Mucosa of descending colon (tissue), 3 donors: ENCODE measurements at regions not wholly inside any gene's neighbourhood (a gene's known extent, or its start where the extent isn't known, plus 50 kb on each side); places are given as distances from the start of the nearest gene placed in this dataset.

Source experiments
- ATAC-seq: fragments of 200-7000 bp; cut with Tn5 transposase; one replicate; pipeline ENCODE4 v1.9.1; 2020; ENCODE audit warnings: mild to moderate bottlenecking, moderate library complexity
- DNase-seq, 3 donors: peaks; one replicate each; pipeline ENCODE4 v3.0.0-alpha.2; 2020
- H3K36me3 ChIP-seq: fragments of 200-600 bp; one replicate; pipeline ENCODE4 v1.8.0; 2021; ENCODE audit warnings: low read depth, mild to moderate bottlenecking
- H3K4me1 ChIP-seq: fragments of 200-600 bp; one replicate; pipeline ENCODE4 v1.8.0; 2021; ENCODE audit warnings: low read depth, mild to moderate bottlenecking
- H3K4me3 ChIP-seq: fragments of 200-600 bp; one replicate; pipeline ENCODE4 v1.8.0; 2021; ENCODE audit warnings: mild to moderate bottlenecking
- H3K9me3 ChIP-seq: fragments of 200-600 bp; one replicate; pipeline ENCODE4 v1.8.0; 2021; ENCODE audit warnings: mild to moderate bottlenecking
- intact Hi-C, 2 donors: fragments of 100-400 bp; cut with DNase I in 1 of 2; cut with micrococcal nuclease in 1 of 2; formaldehyde crosslinking; loops; one replicate each; pipeline versions ENCODE4 v1.11.0 to v1.11.1; 2022; cut with DNase I, micrococcal nuclease
- TF ChIP-seq, protein P1 (sequence below): fragments of 200-600 bp; IDR thresholded peaks from one replicate; pipeline ENCODE4 v1.8.0; 2022; ENCODE audit warnings: antibody characterized with exemption, mild to moderate bottlenecking
- donor health status: DM: no; HTN: no; CAD: no; lungs with moderate emphysema.
- donor health status: DM: no; HTN: no; CAD: no.
- donor health status: DM: no; HTN: yes; CAD: no.

DNA sequence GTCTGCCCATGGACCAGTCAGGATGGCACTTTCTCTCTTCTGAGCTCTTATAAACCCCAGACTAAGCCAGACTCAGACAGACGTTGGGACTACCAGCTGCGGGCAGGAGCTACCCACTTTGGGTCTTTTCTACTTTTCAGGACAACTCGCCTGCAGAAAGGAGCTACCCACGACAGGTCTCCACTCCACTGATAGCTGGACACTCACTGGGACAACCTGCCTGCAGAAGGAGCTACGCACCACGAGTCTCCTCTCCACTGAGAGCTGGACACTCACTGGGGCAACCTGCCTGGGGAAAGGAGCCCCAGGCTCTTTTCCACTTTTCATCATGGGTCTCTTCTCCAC, 1440.2 kb upstream of the ACO1 start:
- DNase-seq (no peak), ATAC-seq (no peak)
- intact Hi-C loops, result no loop called here
- Histone ChIP-seq H3K36me3 (no peaks in the 10 kb centered on the region), H3K9me3 (peaks cover 4% of the 10 kb centered on the region), H3K4me3 (no peak overlapping the region), H3K4me1 (no peaks in the 10 kb centered on the region)
- TF ChIP-seq, protein P1, sequence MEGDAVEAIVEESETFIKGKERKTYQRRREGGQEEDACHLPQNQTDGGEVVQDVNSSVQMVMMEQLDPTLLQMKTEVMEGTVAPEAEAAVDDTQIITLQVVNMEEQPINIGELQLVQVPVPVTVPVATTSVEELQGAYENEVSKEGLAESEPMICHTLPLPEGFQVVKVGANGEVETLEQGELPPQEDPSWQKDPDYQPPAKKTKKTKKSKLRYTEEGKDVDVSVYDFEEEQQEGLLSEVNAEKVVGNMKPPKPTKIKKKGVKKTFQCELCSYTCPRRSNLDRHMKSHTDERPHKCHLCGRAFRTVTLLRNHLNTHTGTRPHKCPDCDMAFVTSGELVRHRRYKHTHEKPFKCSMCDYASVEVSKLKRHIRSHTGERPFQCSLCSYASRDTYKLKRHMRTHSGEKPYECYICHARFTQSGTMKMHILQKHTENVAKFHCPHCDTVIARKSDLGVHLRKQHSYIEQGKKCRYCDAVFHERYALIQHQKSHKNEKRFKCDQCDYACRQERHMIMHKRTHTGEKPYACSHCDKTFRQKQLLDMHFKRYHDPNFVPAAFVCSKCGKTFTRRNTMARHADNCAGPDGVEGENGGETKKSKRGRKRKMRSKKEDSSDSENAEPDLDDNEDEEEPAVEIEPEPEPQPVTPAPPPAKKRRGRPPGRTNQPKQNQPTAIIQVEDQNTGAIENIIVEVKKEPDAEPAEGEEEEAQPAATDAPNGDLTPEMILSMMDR, result no peak

DNA sequence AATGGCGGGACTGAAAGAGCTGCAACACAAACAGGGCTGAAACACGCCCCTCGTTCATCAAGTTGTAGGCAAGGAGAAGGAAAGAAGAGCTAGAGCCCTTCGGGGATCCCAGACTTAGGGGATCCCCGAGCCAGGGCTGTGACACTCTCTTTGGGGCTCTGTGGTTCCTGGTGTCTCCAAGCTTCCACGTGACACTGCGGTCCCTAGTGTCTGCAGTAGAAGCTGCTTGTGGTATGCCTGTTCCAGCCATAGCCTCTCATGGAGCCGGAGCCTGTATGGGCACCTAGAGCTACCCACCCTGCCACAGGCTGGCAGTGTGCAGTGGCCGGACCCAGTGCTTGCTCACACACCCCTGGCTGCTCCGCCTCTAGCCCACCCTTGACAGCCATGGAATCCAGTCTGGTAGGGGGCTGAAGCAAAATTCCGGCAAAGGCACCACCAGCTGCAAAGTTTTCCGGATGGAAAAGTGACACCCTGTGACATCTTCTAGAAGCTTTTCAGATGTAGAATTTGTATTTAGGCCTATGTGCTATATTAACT, 1439.6 kb upstream of the ACO1 start:
- H3K9me3 ChIP-seq, result peaks cover 4% of the 10 kb centered on the region
- no peak for ATAC-seq
- intact Hi-C loops, result no loop called here

DNA sequence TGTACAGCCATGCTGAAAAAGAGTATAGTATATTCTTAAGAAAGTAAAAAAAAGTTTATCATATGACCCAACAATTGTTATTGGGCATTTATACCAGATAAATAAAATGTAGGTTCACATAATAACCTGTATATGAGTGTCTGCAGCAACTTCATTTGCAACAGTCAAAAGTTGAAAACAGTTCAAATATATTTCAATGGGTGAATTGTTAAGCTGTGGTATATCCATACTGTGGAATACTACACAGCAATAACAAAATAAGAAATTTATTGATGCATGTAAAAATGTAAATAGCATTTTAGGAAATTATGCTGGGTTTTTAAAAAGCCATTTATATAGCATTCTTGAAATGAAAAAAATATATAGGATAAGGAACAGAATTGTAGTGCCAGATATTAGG, 1420.1 kb upstream of the ACO1 start:
- H3K9me3 ChIP-seq, result no peaks in the 10 kb centered on the region
- H3K4me3 ChIP-seq, result no peak overlapping the region
- TF ChIP-seq, protein P1, result no peak
- ATAC-seq (no peak), DNase-seq (no peak)
- intact Hi-C loops, result no loop called here
- H3K36me3 ChIP-seq, result no peaks in the 10 kb centered on the region
- no peaks in the 10 kb centered on the region for H3K4me1 ChIP-seq

More for the DNA sequence above, 1439.6 kb upstream of the ACO1 start:
- TF ChIP-seq, protein P1, result no peak
- Histone ChIP-seq H3K36me3 (no peaks in the 10 kb centered on the region), H3K4me3 (no peak overlapping the region), H3K4me1 (no peaks in the 10 kb centered on the region)
- no peak for DNase-seq

- ATAC-seq, result no peak
- TF ChIP-seq, protein P1, result no peak
- Histone ChIP-seq H3K9me3 (no peaks in the 10 kb centered on the region), H3K4me1 (no peaks in the 10 kb centered on the region), H3K4me3 (no peak overlapping the region), H3K36me3 (no peaks in the 10 kb centered on the region)
- DNase-seq, result no peak
- intact Hi-C loops, result no loop called here
Observed at GRCh38 chr9:30967476-30967875, 1417.0 kb upstream of the ACO1 start.

GRCh38 chr9:30970186-30970585, 1414.3 kb upstream of the ACO1 start:
- ATAC-seq (no peak), DNase-seq (no peak)
- H3K4me1 ChIP-seq, result no peaks in the 10 kb centered on the region
- intact Hi-C loops, result no loop called here
- TF ChIP-seq, protein P1, result no peak
- H3K9me3 ChIP-seq, result no peaks in the 10 kb centered on the region
- no peaks in the 10 kb centered on the region for H3K36me3 ChIP-seq
- no peak overlapping the region for H3K4me3 ChIP-seq

- DNase-seq (no peak), ATAC-seq (no peak)
- intact Hi-C loops, result no loop called here
- Histone ChIP-seq H3K9me3 (no peaks in the 10 kb centered on the region), H3K4me3 (no peak overlapping the region), H3K4me1 (no peaks in the 10 kb centered on the region), H3K36me3 (no peaks in the 10 kb centered on the region)
- TF ChIP-seq, protein P1, result no peak
Observed at GRCh38 chr9:30970812-30971211, 1413.6 kb upstream of the ACO1 start.
